SU-DHL-6 (cell line): ENCODE measurements at regions not wholly inside any gene's neighbourhood (a gene's known extent, or its start where the extent isn't known, plus 50 kb on each side); places are given as distances from the start of the nearest gene placed in this dataset.

Experiments
- H2AFZ ChIP-seq: fragments of 200-600 bp; sonication (generic); 2 replicates; pipeline ENCODE4 v1.6.1; 2014; ENCODE audit warnings: low read depth, mild to moderate bottlenecking, moderate library complexity, mixed read lengths, antibody characterized with exemption, low read length; ENCODE audit not compliant: severe bottlenecking
- H3F3A ChIP-seq: fragments of 200-600 bp; shearing (Covaris generic); 2 replicates; pipeline ENCODE4 v1.6.0; 2016; ENCODE audit warnings: antibody characterized with exemption, mild to moderate bottlenecking; ENCODE audit not compliant: insufficient read depth
- H3K27ac ChIP-seq: fragments of 200-600 bp; sonication (generic); 2 replicates; pipeline ENCODE4 v1.5.1; 2016; ENCODE audit warnings: low read depth, mild to moderate bottlenecking, low read length, moderate library complexity, mixed read lengths
- H3K27me3 ChIP-seq: fragments of 200-600 bp; sonication (generic), shearing (Covaris generic); 2 replicates; pipeline ENCODE4 v1.6.0; 2014; ENCODE audit warnings: mild to moderate bottlenecking, low read length
- H3K36me3 ChIP-seq: fragments of 200-600 bp; sonication (generic); 2 replicates; pipeline ENCODE4 v1.6.1; 2014; ENCODE audit warnings: mild to moderate bottlenecking, low read length, mixed read lengths
- H3K4me2 ChIP-seq: fragments of 300-600, 200-600 bp; shearing (Covaris generic), sonication (generic); 2 replicates; pipeline ENCODE4 v1.6.0; 2014; ENCODE audit warnings: low read length, low read depth, mild to moderate bottlenecking; ENCODE audit not compliant: poor library complexity, severe bottlenecking
- H3K4me3 ChIP-seq: fragments of 200-600 bp; sonication (generic); 2 replicates; pipeline ENCODE4 v1.5.1; 2014; ENCODE audit warnings: antibody characterized with exemption, low read length, mild to moderate bottlenecking, mixed read lengths; ENCODE audit not compliant: insufficient read depth, poor library complexity, severe bottlenecking
- H3K79me2 ChIP-seq: fragments of 200-600 bp; sonication (generic); 2 replicates; pipeline ENCODE4 v1.6.1; 2014; ENCODE audit warnings: mild to moderate bottlenecking, low read length, moderate library complexity; ENCODE audit not compliant: insufficient read depth
- H3K9ac ChIP-seq: fragments of 200-600 bp; sonication (generic); 2 replicates; pipeline ENCODE4 v1.7.0; 2014; ENCODE audit warnings: mild to moderate bottlenecking, low read length
- H3K9me2 ChIP-seq: fragments of 200-600 bp; sonication (generic); replicated peaks from 2 replicates; pipeline ENCODE4 v1.6.1; 2014; ENCODE audit warnings: low read length; ENCODE audit not compliant: insufficient read depth
- H3K9me3 ChIP-seq: fragments of 200-600 bp; sonication (generic); 2 replicates; pipeline ENCODE4 v1.6.1; 2014; ENCODE audit warnings: low read length, mixed read lengths; ENCODE audit not compliant: insufficient read depth
- H4K20me1 ChIP-seq: fragments of 200-600 bp; sonication (generic); 2 replicates; pipeline ENCODE4 v1.6.1; 2014; ENCODE audit warnings: low read depth, mild to moderate bottlenecking, antibody characterized with exemption, low read length, moderate library complexity, mixed read lengths
- CTCF ChIP-seq: fragments of 200-600 bp; sonication (generic); IDR thresholded peaks from one replicate; pipeline ENCODE4 v1.5.1; 2017; ENCODE audit warnings: antibody characterized with exemption, mild to moderate bottlenecking, low read length, moderate library complexity; ENCODE audit not compliant: insufficient read depth, poor library complexity, severe bottlenecking
- EZH2phosphoT487 ChIP-seq: fragments of 200-600 bp; sonication (generic), shearing (Covaris generic); conservative IDR thresholded peaks from 2 replicates; pipeline ENCODE4 v1.6.1; 2018; ENCODE audit warnings: mild to moderate bottlenecking, antibody characterized with exemption, low read length, moderate library complexity, mixed read lengths

GRCh38 chrX:110432091-110432905 is 73.7 kb downstream of the RTL9 start:
- Histone ChIP-seq H3K9me2 (no peaks in the 10 kb centered on the region), H3K9me3 (no peaks in the 10 kb centered on the region), H3K36me3 (no peaks in the 10 kb centered on the region), H3K4me3 (no peak overlapping the region), H3F3A (no peaks in the 10 kb centered on the region), H3K27me3 (no peaks in the 10 kb centered on the region), H3K4me2 (no peak overlapping the region), H2AFZ (no peak overlapping the region), H3K27ac (no peak overlapping the region), H3K9ac (no peak overlapping the region), H3K79me2 (no peaks in the 10 kb centered on the region), H4K20me1 (no peaks in the 10 kb centered on the region)
- TF ChIP-seq CTCF: no peak
- no peak for TF ChIP-seq EZH2phosphoT487

DNA sequence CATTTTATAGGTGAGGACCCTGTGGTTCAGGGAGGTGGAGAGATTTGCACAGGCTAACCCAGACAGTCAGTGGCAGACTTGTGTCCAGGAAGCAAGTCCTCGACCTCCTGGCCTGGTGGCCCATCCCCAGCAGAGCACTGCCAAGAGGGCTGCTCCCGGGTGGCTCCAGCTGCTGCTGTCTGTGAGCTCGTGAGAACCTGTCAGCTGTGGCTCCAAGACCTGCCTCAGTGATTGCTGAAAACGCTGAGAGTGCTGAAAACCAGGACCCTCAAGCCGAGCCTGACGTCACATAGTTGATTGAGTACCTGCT is 74.2 kb downstream of the RTL9 start:
- Histone ChIP-seq H3K9me3 (no peaks in the 10 kb centered on the region), H3K9ac (no peak overlapping the region), H4K20me1 (no peaks in the 10 kb centered on the region), H3K4me3 (no peak overlapping the region), H2AFZ (no peak overlapping the region), H3K79me2 (no peaks in the 10 kb centered on the region), H3K27ac (no peak overlapping the region), H3K9me2 (no peaks in the 10 kb centered on the region), H3K27me3 (no peaks in the 10 kb centered on the region), H3K4me2 (no peak overlapping the region), H3F3A (no peaks in the 10 kb centered on the region), H3K36me3 (no peaks in the 10 kb centered on the region)
- TF ChIP-seq CTCF (no peak), EZH2phosphoT487 (no peak)

DNA sequence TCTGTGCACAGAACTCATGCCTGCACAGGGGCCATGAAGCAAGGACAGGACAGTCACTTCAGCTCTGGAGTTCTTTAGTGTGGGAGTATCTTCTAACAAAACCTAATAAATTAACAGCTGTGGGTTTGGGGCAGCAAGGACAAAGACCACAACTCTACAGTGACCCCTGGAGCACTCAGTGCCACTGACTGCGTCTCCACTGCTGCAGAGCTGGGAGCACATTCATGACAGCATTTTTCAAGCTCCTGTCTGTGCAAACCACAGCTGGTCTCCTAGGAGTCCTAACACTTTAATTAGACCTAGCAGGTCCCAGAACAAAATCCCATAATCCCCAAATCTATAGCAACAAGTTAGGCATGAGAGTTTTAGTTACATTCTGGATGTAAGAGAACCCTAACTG is 76.5 kb downstream of the RTL9 start:
- H3K9me3 ChIP-seq: no peaks in the 10 kb centered on the region
- H3F3A ChIP-seq: no peaks in the 10 kb centered on the region
- no peak overlapping the region for H2AFZ ChIP-seq
- no peaks in the 10 kb centered on the region for H4K20me1 ChIP-seq
- H3K9ac ChIP-seq: no peak overlapping the region
- H3K27me3 ChIP-seq: no peaks in the 10 kb centered on the region
- TF ChIP-seq EZH2phosphoT487 (no peak), CTCF (no peak)
- H3K4me2 ChIP-seq: no peak overlapping the region
- H3K27ac ChIP-seq: no peak overlapping the region
- H3K79me2 ChIP-seq: no peaks in the 10 kb centered on the region
- no peaks in the 10 kb centered on the region for H3K9me2 ChIP-seq
- H3K36me3 ChIP-seq: no peaks in the 10 kb centered on the region
- H3K4me3 ChIP-seq: no peak overlapping the region
